ENCODE measurements at regions not wholly inside any gene's neighbourhood (a gene's known extent, or its start where the extent isn't known, plus 50 kb on each side); places are given as distances from the start of the nearest gene placed in this dataset.
"Not testable (repeated sequence)": the region's sequence is repeated elsewhere in the genome, so short reads cannot be mapped to it uniquely, and the experiment has no call there.

DNA sequence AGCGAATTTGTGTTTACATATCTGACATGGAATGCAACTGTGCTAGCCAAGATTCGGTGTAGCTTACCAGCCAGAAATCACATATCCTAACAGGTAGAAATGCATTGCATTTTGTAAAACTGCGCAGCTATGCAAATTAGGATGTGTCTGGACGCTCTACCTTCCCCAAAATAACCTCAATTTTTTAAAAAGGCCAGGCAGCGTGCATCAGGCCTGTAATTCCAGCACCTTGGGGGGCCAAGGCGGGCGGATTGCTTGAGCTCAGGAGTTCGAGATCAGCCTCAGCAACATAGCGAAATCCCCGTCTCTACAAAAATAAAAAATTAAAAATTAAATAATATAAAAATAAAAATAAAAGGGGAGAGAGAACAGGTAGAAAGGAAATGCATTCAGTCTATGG, 305.0 kb downstream of the TYW1 start:
- ATAC-seq: no peak
- DNase-seq: no peak
- peak overlapping the region; percentile 96 for H3K27ac Mint-ChIP-seq
- peak overlapping the region; percentile 89 for H3K4me3 Mint-ChIP-seq
- peaks cover 9% of the 10 kb centered on the region for H3K36me3 Mint-ChIP-seq (ENCODE audit: low read depth)
- peaks cover 26% of the 10 kb centered on the region for H3K4me1 Mint-ChIP-seq
- H3K27me3 Mint-ChIP-seq: no peaks in the 10 kb centered on the region
- H3K9me3 Mint-ChIP-seq: no peaks in the 10 kb centered on the region

DNA sequence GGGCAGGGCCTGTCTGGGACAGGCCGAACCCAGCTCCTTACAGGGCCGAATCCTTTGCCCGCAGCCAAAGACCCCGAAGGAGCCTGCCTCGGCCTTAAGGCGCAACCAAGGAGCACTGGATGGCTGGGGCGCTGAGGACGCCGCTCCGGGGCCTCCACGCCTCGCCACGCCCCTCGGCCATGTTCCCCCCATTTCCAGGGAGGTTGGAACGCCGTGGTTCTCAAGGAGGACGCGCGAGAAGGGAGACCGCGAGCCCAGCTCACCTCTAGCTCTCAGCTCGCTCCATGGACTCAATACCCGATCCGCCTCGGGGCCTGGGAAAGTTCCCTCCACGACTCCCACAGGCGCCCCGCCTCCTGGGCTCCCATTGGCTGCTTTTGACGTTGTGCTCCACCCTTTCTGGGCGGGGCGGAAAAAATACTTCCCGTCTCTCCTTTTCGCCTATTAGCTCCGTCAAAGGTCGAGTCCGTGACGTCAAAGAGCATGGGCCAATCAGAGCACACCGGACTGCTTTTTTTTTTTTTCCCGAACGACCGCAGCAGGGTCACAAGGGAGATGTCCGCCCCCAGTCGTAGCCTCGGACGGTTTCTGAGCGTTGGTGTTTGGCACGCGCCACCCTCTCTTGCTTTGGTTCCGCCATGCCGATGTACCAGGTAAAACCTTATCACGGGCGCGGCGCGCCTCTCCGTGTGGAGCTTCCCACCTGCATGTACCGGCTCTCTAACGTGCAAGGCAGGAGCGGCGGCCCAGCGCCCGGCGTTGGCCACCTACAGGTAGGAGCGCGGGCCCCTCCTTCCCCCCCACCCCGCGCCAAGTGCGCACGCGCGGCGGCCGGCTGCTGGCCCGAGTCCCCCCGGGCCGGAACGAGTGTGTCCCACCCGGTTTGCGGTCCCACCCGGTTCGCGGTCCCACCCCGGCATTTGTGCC, 305.7 kb downstream of the TYW1 start:
- Mint-ChIP-seq H3K4me3 (peak overlapping the region; percentile 89), H3K27ac (peak overlapping the region; percentile 96), H3K27me3 (no peaks in the 10 kb centered on the region), H3K9me3 (no peaks in the 10 kb centered on the region), H3K36me3 (ENCODE audit: low read depth) (peaks cover 12% of the 10 kb centered on the region), H3K4me1 (peaks cover 26% of the 10 kb centered on the region)
- DNase-seq: peak; percentile 97
- ATAC-seq: peak; percentile 89

GRCh38 chr7:67304846-67305245, 308.2 kb downstream of the TYW1 start:
- peaks cover 26% of the 10 kb centered on the region for H3K4me1 Mint-ChIP-seq
- H3K27me3 Mint-ChIP-seq, ATAC-seq, DNase-seq, H3K27ac Mint-ChIP-seq, H3K9me3 Mint-ChIP-seq: not testable (repeated sequence)
- H3K4me3 Mint-ChIP-seq: peak overlapping the region; percentile 21
- H3K36me3 Mint-ChIP-seq (ENCODE audit: low read depth): peaks cover 26% of the 10 kb centered on the region

DNA sequence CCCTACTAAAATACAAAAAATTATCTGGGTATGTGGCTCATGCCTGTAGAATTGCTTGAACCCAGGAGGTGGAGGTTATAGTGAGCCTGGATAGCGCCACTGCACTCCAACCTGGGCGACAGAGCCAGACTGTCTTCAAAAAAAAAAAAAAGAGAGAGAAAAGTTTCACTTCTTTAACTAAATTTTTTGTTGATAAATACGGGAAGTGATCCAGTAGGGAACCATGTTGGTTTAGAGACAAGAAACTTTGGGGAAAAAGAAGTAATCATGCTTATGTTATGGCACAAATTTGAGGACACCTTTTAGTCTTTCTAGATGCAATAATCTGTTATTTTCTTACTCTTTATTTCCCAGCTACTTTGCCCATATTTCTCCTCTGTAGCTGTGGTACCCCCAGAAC, 309.7 kb downstream of the TYW1 start:
- H3K27me3 Mint-ChIP-seq: no peaks in the 10 kb centered on the region
- H3K4me3 Mint-ChIP-seq: no peak overlapping the region
- H3K36me3 Mint-ChIP-seq (ENCODE audit: low read depth): peaks cover 39% of the 10 kb centered on the region
- no peak overlapping the region for H3K27ac Mint-ChIP-seq
- DNase-seq: no peak
- H3K9me3 Mint-ChIP-seq: no peaks in the 10 kb centered on the region
- H3K4me1 Mint-ChIP-seq: peaks cover 22% of the 10 kb centered on the region
- ATAC-seq: no peak

- no peak for ATAC-seq
- no peaks in the 10 kb centered on the region for H3K27me3 Mint-ChIP-seq
- peaks cover 55% of the 10 kb centered on the region for H3K36me3 Mint-ChIP-seq (ENCODE audit: low read depth)
- H3K27ac Mint-ChIP-seq: no peak overlapping the region
- no peak overlapping the region for H3K4me3 Mint-ChIP-seq
- DNase-seq: no peak
- H3K4me1 Mint-ChIP-seq: peaks cover 8% of the 10 kb centered on the region
- no peaks in the 10 kb centered on the region for H3K9me3 Mint-ChIP-seq
These were observed 313.3 kb downstream of the TYW1 start for GRCh38 chr7:67309764-67310549.

DNA sequence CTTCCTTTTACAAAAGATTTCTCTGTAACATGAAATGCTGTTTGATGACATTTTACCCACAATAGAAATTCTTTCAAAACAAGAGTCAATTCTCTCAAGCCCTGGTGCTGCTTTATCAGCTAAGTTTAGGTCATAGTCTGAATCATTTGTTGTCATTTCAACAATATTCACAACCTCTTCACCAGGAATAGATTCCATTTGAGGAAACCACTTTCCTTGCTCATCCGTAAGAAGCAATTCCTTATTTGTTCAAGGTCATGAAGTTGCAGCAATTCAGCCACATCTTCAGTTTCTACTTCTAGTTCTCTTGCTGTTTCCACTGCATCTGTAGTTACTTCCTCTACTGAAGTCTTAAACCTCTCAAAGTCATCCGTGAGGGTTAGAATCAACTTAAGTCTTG, 315.3 kb downstream of the TYW1 start:
- no peak for DNase-seq
- no peak for ATAC-seq
- Mint-ChIP-seq H3K9me3 (no peaks in the 10 kb centered on the region), H3K4me3 (no peak overlapping the region), H3K27me3 (no peaks in the 10 kb centered on the region), H3K27ac (no peak overlapping the region), H3K4me1 (no peaks in the 10 kb centered on the region), H3K36me3 (ENCODE audit: low read depth) (peaks cover 56% of the 10 kb centered on the region)

DNA sequence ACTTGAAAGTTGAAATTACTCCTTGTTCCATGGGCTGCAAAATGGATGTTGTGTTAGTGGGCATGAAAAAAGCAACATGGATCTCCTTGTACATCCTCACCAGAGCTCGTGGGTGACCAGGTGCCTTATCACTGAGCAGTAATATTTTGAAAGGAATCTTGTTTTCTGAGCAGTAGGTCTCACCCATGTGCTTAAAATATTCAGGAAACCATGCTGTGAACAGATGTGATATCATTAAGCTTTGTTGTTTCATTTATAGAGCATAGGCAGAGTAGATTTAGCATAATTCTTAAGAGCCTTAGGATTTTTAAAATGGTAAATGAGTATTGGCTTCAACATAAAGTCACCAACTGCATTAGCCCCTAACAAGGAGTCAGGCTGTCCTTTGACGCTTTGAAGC, 316.6 kb downstream of the TYW1 start:
- Mint-ChIP-seq H3K9me3 (no peaks in the 10 kb centered on the region), H3K4me3 (no peak overlapping the region), H3K36me3 (ENCODE audit: low read depth) (peaks cover 51% of the 10 kb centered on the region), H3K4me1 (no peaks in the 10 kb centered on the region), H3K27me3 (no peaks in the 10 kb centered on the region), H3K27ac (no peak overlapping the region)
- ATAC-seq: no peak
- no peak for DNase-seq

GRCh38 chr7:67316902-67317301, 320.3 kb downstream of the TYW1 start:
- not testable (repeated sequence) for H3K4me3 Mint-ChIP-seq, H3K9me3 Mint-ChIP-seq, H3K4me1 Mint-ChIP-seq, ATAC-seq, H3K27ac Mint-ChIP-seq, H3K27me3 Mint-ChIP-seq, DNase-seq
- H3K36me3 Mint-ChIP-seq (ENCODE audit: low read depth): peaks cover 31% of the 10 kb centered on the region

DNA sequence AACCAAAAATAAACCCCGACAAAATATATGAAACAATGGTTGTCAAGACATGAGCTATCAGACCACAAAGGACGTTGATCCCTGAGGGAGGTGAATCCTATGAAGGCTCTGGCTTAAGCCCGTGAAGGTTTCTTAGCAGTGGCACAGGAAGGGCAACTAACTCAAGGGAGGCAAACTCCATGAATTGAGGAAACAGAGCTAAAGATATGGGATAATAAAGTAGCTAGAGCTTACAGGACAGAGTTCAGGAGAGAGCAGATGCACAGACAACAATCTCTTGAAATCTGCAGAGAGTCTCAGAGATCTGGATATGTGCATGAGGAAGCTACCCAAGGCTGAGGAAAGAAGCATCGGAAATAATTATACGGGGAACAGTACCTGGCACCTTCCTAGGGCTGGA, 331.6 kb downstream of the TYW1 start:
- not testable (repeated sequence) for ATAC-seq; H3K4me1 Mint-ChIP-seq; H3K9me3 Mint-ChIP-seq; DNase-seq; H3K4me3 Mint-ChIP-seq; H3K36me3 Mint-ChIP-seq (ENCODE audit: low read depth); H3K27ac Mint-ChIP-seq; H3K27me3 Mint-ChIP-seq

DNA sequence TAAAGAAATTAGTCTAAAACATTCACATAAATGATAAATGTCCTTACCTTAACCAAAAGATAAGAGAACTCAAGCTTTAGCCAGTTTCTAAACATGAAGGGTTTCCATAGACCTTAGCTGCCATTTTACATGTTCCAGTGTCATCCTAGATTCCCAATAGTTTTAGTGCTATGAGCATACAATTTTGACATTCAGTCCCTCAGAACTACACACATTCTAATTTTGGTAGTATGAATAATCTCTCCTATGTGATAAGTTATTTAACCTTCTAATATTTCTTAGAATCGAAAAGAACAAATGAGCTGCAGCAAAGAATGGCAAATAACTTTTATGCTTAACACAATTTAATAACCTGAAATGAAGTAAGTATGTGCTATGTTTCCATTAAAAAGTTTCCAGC, 338.5 kb downstream of the TYW1 start:
- not testable (repeated sequence) for ATAC-seq; H3K4me3 Mint-ChIP-seq; H3K36me3 Mint-ChIP-seq (ENCODE audit: low read depth); H3K9me3 Mint-ChIP-seq; H3K27ac Mint-ChIP-seq; H3K4me1 Mint-ChIP-seq; H3K27me3 Mint-ChIP-seq; DNase-seq

- H3K27ac Mint-ChIP-seq; H3K27me3 Mint-ChIP-seq; ATAC-seq; H3K36me3 Mint-ChIP-seq (ENCODE audit: low read depth); DNase-seq; H3K4me3 Mint-ChIP-seq; H3K4me1 Mint-ChIP-seq; H3K9me3 Mint-ChIP-seq: not testable (repeated sequence)
These were observed 339.0 kb downstream of the TYW1 start for GRCh38 chr7:67335663-67336062.

DNA sequence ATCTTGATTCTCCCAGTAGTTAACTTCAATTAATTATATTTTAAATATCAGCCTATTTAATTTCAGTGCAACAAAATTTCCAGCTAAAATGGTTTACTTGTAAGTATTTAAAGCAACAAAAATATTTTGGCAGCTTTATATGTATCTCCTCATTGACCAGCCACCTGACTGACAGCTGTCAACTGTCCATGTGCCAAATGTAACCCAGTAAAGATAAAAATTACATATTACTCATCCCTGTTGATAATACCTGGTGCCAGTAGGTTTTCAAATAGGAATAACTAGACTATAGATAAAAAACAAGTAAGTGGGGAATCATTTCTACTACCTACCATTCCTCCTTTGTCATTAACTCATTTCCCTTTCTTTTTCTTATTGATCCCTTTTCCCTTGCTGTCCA, 341.9 kb downstream of the TYW1 start:
- H3K27me3 Mint-ChIP-seq, ATAC-seq, H3K9me3 Mint-ChIP-seq, H3K27ac Mint-ChIP-seq, H3K4me3 Mint-ChIP-seq, DNase-seq, H3K4me1 Mint-ChIP-seq: not testable (repeated sequence)
- H3K36me3 Mint-ChIP-seq (ENCODE audit: low read depth): peaks cover 13% of the 10 kb centered on the region

DNA sequence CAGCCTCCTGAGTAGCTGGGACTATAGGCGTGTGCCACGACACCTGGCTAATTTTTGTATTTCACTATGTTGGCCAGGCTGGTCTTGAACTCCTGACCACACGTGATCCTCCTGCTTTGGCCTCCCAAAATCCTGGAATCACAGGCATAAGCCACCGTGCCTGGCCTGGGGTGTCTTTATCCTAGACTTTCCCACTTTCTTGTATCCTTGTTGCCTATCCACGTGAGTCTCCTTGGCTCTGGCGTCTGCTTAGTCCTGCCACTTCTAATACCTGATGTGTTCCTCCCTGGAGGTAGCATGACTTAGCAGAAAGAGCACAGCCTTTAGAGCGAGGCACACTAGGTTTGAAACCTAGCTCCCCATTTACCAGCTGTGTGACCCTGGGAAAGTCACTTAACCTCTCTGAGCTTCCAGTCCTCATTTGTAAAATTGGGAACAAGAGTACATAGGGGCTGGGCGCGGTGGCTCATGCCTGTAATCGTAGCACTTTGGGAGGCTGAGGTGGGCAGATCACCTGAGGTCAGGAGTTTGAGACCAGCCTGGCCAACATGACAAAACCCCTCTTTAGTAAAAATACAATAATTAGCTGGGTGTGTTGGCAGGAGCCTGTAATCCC, 344.6 kb downstream of the TYW1 start:
- ATAC-seq: no peak
- no peak for DNase-seq
- H3K9me3 Mint-ChIP-seq: peaks cover 4% of the 10 kb centered on the region
- H3K4me1 Mint-ChIP-seq: no peaks in the 10 kb centered on the region
- H3K4me3 Mint-ChIP-seq: no peak overlapping the region
- peaks cover 27% of the 10 kb centered on the region for H3K36me3 Mint-ChIP-seq (ENCODE audit: low read depth)
- H3K27me3 Mint-ChIP-seq: no peaks in the 10 kb centered on the region
- no peak overlapping the region for H3K27ac Mint-ChIP-seq

DNA sequence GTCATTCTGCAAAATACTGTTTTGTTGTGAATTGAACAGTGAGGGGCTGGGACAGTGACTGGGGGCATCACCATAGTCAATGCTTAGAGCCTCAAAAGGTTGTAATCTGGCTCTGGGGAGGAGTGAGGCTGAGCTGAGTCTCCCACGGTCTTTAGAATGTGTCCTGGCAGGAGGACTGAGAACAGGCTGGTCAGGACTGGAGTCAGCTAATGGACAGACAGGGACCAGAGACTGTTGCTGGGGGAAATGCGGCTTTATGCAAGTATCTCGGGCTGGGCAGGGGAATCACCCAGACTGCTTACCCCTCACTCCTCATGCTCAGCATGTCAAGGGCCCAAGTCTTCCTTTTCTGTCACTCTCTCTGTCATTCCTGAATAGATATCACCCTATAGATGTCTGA, 346.5 kb downstream of the TYW1 start:
- no peak overlapping the region for H3K27ac Mint-ChIP-seq
- H3K36me3 Mint-ChIP-seq (ENCODE audit: low read depth): peaks cover 27% of the 10 kb centered on the region
- no peaks in the 10 kb centered on the region for H3K27me3 Mint-ChIP-seq
- no peak for DNase-seq
- no peaks in the 10 kb centered on the region for H3K4me1 Mint-ChIP-seq
- H3K9me3 Mint-ChIP-seq: peaks cover 4% of the 10 kb centered on the region
- no peak for ATAC-seq
- H3K4me3 Mint-ChIP-seq: no peak overlapping the region

- Mint-ChIP-seq H3K4me1 (no peaks in the 10 kb centered on the region), H3K36me3 (ENCODE audit: low read depth) (peaks cover 27% of the 10 kb centered on the region), H3K27ac (no peak overlapping the region), H3K27me3 (no peaks in the 10 kb centered on the region), H3K4me3 (no peak overlapping the region), H3K9me3 (peaks cover 4% of the 10 kb centered on the region)
- ATAC-seq: no peak
- no peak for DNase-seq
These were observed 346.9 kb downstream of the TYW1 start for GRCh38 chr7:67343572-67343971.
